Activated CD4-positive, alpha-beta T cell treated with anti-CD3 and anti-CD28 coated beads, Interleukin-2, amount 10 ng/mL, durations not matched to agents 7 days and 5 days (primary cell): ENCODE measurements at regions not wholly inside any gene's neighbourhood (a gene's known extent, or its start where the extent isn't known, plus 50 kb on each side); places are given as distances from the start of the nearest gene placed in this dataset.

Experiments
- CTCF ChIA-PET: fragments of 350-600 bp; sonication (Branson Sonifier 250); formaldehyde crosslinking; loops from one replicate; lab custom pipeline; 2021; ENCODE audit warnings: antibody characterized with exemption; lab: Charles Lee
- POLR2A ChIA-PET: fragments of 350-600 bp; sonication (Branson Sonifier 250); formaldehyde crosslinking; loops from one replicate; lab custom pipeline; 2021; ENCODE audit warnings: antibody characterized with exemption; lab: Charles Lee
- DNase-seq: peaks from one replicate; pipeline ENCODE4 v3.0.0-alpha.2; 2020
- H3K27ac Mint-ChIP-seq: one replicate; pipeline ENCODE4 v1.8.0; 2021; ENCODE audit warnings: mild to moderate bottlenecking, moderate library complexity, mixed read lengths
- H3K27me3 Mint-ChIP-seq: one replicate; pipeline ENCODE4 v1.8.0; 2021; ENCODE audit warnings: mixed read lengths
- H3K36me3 Mint-ChIP-seq: one replicate; pipeline ENCODE4 v1.8.0; 2021; ENCODE audit warnings: low read depth, mixed read lengths
- H3K4me1 Mint-ChIP-seq: one replicate; pipeline ENCODE4 v1.8.0; 2021; ENCODE audit warnings: mixed read lengths
- H3K4me3 Mint-ChIP-seq: one replicate; pipeline ENCODE4 v1.8.0; 2021; ENCODE audit warnings: mild to moderate bottlenecking, moderate library complexity, mixed read lengths
- H3K9me3 Mint-ChIP-seq: one replicate; pipeline ENCODE4 v1.8.0; 2021; ENCODE audit warnings: mixed read lengths

DNA sequence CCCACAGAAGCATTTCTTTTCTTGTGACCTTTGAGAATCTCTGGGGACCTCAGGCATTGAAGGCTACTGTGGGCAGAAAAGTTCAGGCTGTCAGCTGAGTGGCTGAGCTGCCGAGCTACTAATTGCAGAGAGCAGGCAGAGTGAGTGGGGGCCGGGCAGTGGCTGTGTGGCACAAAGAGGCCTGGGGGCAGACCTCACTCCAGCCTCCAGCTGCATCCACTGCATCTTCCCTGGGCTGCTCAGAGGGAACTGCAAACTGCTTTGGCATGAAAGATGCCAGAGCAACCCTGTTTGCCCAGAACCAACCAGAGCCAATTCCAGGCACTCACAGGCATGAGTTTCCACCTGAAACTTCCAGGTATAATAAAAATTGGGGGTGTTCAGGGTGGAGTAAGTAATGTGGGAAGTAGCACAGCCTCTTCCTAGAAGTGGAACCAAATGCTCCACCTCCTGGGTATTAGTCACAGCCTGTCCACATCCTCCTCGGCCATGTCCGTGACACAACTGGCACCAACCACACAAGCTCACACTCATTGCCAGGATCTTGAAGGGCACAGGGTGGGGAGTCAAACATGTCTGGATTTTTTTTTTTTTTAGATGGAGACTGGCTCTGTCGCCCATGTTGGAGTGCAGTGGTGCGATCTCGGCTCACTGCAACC lies 548.9 kb downstream of the BNC2 start:
- no peak for DNase-seq
- ChIA-PET CTCF (interaction anchor here (0.7 kb wide), 1 partner anchor 9 kb away, joined by 3 read pairs; no protein-coding TSS in a partner anchor), POLR2A (no interaction called here)
- Mint-ChIP-seq H3K27me3 (no peaks in the 10 kb centered on the region), H3K27ac (no peak overlapping the region), H3K4me1 (no peaks in the 10 kb centered on the region), H3K9me3 (no peaks in the 10 kb centered on the region), H3K4me3 (no peak overlapping the region), H3K36me3 (no peaks in the 10 kb centered on the region)

DNA sequence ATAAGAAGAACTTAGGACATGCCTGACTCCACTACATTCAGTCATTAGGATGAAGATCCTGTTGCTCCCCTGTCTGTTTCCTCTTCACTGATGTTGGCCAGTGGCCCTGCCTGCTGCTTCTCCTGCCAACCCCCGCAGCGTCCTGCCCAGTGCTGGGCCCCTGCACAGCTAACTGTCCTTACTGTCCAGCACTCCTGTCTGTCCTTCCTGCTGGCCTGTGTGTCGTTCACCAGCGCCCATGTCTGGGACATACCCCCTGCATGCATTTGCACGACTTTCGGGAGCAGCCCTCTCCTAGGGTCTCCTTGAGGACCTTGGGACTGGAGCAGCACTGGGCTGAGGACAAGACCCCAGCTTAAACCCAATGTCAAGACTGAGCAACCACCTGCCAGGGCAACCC lies 547.6 kb downstream of the BNC2 start:
- ChIA-PET POLR2A (no interaction called here), CTCF (no interaction called here)
- Mint-ChIP-seq H3K4me1 (no peaks in the 10 kb centered on the region), H3K27me3 (no peaks in the 10 kb centered on the region), H3K9me3 (no peaks in the 10 kb centered on the region), H3K4me3 (no peak overlapping the region), H3K27ac (no peak overlapping the region), H3K36me3 (no peaks in the 10 kb centered on the region)
- DNase-seq = no peak

DNA sequence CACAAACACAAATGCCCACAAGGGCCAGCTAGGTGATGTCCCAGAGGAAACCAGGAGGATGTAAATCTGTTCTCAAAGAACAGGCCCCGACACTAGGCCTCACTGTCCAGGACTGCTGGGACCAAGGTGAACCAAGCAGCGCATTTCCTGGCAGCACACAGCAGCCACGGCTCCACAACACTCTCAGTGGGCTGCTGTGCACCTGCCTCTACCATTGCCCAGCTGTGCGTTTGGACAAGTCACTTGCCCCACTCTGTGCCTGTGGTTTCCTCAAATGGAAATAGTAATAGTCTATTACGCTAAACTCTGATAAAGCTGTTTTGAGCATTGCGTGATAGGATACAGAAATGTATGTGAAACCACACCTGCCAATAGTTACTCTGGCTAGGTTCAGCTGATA lies 544.5 kb downstream of the BNC2 start:
- Mint-ChIP-seq H3K4me1 (no peaks in the 10 kb centered on the region), H3K27ac (no peak overlapping the region), H3K9me3 (no peaks in the 10 kb centered on the region), H3K36me3 (no peaks in the 10 kb centered on the region), H3K4me3 (no peak overlapping the region), H3K27me3 (no peaks in the 10 kb centered on the region)
- POLR2A ChIA-PET = no interaction called here
- no peak for DNase-seq
- CTCF ChIA-PET = no interaction called here

DNA sequence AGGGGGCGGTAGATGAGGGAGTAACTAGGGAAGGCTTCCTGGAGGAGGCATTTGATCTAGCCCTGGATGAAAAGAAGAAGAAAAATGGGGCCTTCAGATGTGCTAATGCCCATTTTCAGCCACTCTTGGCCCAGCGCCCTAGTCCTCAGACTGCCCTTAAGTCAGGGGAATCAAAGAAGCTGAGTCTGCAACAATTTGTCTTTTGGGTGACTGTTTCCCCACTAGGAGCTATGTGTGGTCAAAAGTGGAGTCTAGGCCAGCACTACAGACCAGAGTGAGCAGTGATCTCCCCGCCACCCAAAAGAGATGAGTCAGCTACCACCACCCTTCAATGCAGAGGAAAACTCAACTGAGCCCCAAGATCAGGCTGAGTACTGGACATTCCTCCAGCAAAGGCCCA lies 542.1 kb downstream of the BNC2 start:
- Mint-ChIP-seq H3K4me1 (no peaks in the 10 kb centered on the region), H3K9me3 (no peaks in the 10 kb centered on the region), H3K27ac (no peak overlapping the region), H3K36me3 (no peaks in the 10 kb centered on the region), H3K4me3 (no peak overlapping the region), H3K27me3 (no peaks in the 10 kb centered on the region)
- no peak for DNase-seq
- CTCF ChIA-PET = no interaction called here
- POLR2A ChIA-PET = no interaction called here

DNA sequence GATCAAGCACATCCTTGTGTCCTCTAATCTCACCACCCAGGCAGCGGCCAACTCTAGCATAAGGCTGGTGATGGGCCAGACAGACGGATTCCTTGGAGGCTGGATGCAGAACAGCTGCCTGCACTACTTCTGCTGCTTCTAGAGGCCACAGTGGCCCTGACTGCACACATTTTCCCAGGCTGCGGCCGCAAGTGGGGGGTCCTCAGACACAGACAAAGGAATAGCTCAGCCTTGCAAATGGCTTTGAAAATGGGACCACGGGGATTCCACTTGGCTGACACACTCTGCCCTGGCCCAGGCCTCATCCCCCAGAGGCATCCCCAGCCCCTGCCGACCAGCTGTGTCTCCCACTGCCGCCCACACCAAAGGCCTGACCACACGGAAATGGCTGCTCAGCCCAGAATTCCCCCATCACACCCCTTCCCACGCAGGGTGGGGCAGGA lies 540.8 kb downstream of the BNC2 start:
- POLR2A ChIA-PET = no interaction called here
- Mint-ChIP-seq H3K36me3 (no peaks in the 10 kb centered on the region), H3K27me3 (no peaks in the 10 kb centered on the region), H3K4me1 (no peaks in the 10 kb centered on the region), H3K27ac (no peak overlapping the region), H3K9me3 (no peaks in the 10 kb centered on the region), H3K4me3 (no peak overlapping the region)
- CTCF ChIA-PET = no interaction called here
- DNase-seq = no peak

DNA sequence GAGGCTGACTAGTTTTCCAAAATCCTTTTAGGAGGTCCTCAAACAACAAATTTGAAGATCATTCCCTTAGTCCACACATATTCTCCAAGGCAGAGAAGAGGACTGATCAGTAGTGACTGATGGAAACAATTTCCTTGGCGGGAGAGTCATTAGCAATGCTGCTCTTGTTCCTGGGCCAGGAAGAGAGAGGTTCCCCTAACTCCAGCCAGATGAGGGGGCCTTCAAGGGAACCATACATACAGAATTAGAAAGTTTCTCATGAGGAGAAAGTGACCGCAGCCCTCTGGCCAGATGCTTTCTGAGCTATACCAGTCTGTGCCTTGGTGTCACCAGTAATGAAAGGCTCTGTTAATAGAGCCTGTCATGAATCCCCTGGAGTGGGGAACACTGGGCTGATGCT lies 539.4 kb downstream of the BNC2 start:
- Mint-ChIP-seq H3K4me3 (no peak overlapping the region), H3K9me3 (no peaks in the 10 kb centered on the region), H3K27me3 (no peaks in the 10 kb centered on the region), H3K27ac (no peak overlapping the region), H3K4me1 (no peaks in the 10 kb centered on the region), H3K36me3 (no peaks in the 10 kb centered on the region)
- POLR2A ChIA-PET = no interaction called here
- CTCF ChIA-PET = no interaction called here
- no peak for DNase-seq

DNA sequence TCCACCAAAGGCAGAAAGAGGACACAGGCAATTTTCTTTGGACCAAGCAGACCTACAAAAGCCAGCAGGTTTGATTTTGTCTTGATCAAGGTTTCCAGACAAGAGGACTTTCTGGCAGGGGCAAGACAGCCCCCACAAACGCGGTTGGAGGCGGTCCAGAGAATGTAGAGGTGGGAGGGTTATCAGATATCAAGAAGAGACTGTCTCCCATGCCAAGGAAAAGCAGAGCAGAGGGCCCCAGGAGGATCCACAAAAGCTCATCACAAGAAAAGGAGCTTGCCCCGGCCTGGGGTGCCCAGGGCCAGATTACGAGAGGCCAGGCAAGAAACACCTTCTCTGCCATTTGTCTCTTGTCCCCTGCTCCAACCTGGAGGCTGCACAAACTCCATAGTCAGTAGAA lies 538.9 kb downstream of the BNC2 start:
- ChIA-PET CTCF (no interaction called here), POLR2A (no interaction called here)
- no peak for DNase-seq
- Mint-ChIP-seq H3K9me3 (no peaks in the 10 kb centered on the region), H3K4me1 (no peaks in the 10 kb centered on the region), H3K4me3 (no peak overlapping the region), H3K36me3 (no peaks in the 10 kb centered on the region), H3K27ac (no peak overlapping the region), H3K27me3 (no peaks in the 10 kb centered on the region)

DNA sequence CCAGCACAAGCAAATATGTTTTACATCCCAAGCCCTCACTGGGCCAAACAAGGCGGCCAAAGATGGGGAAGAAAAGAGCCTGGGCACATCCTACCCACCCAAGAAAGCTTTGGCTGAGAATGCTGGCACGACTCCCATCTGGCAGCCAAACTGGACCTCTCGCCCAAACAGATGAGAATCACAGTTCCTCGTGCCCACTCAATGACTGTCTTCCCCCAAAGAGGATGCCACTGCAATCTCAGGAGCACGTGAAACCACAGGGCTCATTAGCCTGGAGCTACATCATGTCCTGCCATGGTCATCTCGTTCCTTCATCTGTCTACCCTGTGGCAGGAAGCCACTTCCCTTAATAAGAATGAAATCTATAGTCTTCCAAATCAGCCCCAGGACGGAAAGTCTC lies 536.8 kb downstream of the BNC2 start:
- POLR2A ChIA-PET = no interaction called here
- Mint-ChIP-seq H3K9me3 (peaks cover 2% of the 10 kb centered on the region), H3K27ac (no peak overlapping the region), H3K27me3 (no peaks in the 10 kb centered on the region), H3K4me3 (no peak overlapping the region), H3K4me1 (no peaks in the 10 kb centered on the region), H3K36me3 (no peaks in the 10 kb centered on the region)
- no peak for DNase-seq
- CTCF ChIA-PET = no interaction called here

DNA sequence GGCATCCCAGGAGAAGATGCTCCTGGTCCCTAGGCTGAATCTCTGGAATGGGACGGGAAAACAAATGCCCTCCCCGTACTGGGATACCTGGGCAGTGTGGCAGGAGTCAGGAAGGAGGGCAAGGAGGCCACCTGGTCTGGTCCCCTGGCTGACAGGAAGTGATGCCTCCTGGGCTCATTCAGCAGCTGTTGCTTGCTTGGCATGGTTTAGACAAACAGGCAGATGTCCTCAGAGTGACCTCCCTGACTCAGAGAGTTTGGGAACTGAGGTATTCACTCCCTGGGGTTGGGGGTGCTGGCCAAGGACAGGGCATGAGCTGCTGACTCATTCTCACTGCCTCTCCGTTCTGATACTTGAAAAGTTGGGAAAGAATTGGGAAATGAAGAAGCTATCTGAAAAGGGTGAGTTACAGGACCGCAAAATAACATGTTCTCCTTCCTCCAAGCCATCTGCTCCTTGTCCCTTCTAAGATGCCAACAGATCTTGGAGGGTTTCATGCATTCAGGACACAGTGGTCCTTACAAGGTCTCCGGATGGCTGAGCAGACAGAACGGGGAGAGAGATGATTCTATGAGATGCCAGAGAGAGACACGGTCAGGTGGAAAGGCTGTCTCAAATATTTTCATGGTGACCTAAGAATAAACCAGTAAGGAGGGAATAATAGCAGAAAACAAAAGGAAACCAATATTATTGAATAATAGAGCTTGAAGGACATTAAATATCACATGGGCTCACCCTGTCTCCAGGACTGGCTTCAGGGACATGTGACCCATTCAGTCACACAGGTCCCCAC lies 534.5 kb downstream of the BNC2 start:
- Mint-ChIP-seq H3K9me3 (peaks cover 2% of the 10 kb centered on the region), H3K27ac (no peak overlapping the region), H3K4me1 (no peaks in the 10 kb centered on the region), H3K36me3 (no peaks in the 10 kb centered on the region), H3K4me3 (no peak overlapping the region), H3K27me3 (no peaks in the 10 kb centered on the region)
- ChIA-PET CTCF (no interaction called here), POLR2A (no interaction called here)
- DNase-seq = no peak

DNA sequence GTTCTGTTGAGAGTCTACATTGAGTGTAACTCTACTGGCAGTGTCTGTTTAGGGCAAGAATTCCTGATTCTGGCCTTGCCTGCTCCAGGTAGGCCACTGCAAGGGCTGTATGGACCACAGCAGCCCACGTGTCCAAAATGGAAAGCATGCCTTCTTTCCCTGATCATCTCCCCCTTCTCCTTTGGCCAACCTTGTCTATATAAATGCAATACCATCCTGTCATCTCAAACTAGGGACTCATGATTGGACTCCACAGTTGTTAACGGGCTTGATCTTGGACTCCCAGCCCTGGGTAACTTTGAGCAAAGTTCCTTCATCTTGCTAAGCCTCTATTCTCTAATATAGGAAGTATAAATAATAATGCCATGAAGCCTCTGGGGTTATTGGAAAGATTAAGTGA lies 533.6 kb downstream of the BNC2 start:
- no peak for DNase-seq
- H3K4me1 Mint-ChIP-seq = no peaks in the 10 kb centered on the region
- H3K9me3 Mint-ChIP-seq = peaks cover 2% of the 10 kb centered on the region
- no peak overlapping the region for H3K4me3 Mint-ChIP-seq
- no peaks in the 10 kb centered on the region for H3K36me3 Mint-ChIP-seq
- no peak overlapping the region for H3K27ac Mint-ChIP-seq
- CTCF ChIA-PET = interaction anchor here (1.7 kb wide), 1 partner anchor 14 kb away, joined by 3 read pairs; no protein-coding TSS in a partner anchor
- no peaks in the 10 kb centered on the region for H3K27me3 Mint-ChIP-seq
- POLR2A ChIA-PET = no interaction called here

DNA sequence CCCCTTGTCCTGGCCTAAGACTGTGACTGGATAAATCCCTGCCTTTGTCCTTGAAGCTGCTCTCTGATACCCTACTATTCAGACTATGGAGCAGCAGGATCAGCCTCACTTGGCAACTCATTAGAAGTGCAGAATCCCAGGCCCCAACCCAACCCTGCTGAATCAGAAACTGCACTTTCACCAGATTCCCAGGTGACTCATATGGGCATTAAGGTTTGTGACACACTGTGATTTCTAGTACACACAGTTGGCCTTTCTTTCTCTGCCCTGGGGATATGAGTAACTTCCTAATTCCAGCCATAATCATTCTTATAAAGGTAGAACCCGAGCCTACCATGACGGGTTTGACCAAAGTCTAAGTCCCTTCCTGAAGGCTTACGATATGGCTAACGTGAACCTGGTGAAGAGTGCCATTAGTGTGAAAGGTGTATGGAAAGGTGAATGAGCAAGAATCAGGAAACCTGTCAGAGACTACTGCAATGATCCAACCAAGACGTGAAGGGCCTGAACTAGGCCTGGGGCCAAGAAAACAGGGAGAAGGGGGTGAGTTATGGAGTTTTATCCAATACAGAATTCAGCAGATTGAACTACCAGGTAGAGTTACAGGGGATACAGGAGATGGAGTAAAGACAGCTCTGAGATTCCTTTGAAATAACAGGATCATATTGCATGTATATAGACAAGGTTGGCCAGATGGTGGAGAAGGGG lies 533.0 kb downstream of the BNC2 start:
- Mint-ChIP-seq H3K4me3 (no peak overlapping the region), H3K27me3 (no peaks in the 10 kb centered on the region), H3K4me1 (no peaks in the 10 kb centered on the region), H3K36me3 (no peaks in the 10 kb centered on the region), H3K9me3 (peaks cover 2% of the 10 kb centered on the region), H3K27ac (no peak overlapping the region)
- POLR2A ChIA-PET = no interaction called here
- CTCF ChIA-PET = interaction anchor here (1.7 kb wide), 1 partner anchor 14 kb away, joined by 3 read pairs; no protein-coding TSS in a partner anchor
- no peak for DNase-seq

DNA sequence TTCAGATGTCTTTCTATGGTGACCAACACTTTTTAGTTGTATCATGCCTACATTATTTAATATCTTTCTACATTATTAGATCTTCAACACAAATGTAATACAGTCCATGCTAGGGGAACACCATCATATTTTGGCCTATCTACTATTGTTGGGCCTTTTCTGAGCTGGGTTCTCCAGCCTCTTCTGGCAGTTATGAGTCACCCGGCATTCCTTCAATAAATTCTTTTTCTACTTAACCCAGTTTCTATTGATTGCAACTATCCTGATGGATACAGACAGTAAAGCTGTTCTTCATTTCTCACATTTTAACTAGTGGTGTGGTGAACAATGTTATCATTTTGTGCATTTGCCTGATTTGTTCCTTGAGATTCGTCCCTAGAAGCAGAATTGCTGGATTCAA lies 529.3 kb downstream of the BNC2 start:
- H3K4me1 Mint-ChIP-seq = no peaks in the 10 kb centered on the region
- POLR2A ChIA-PET = no interaction called here
- no peaks in the 10 kb centered on the region for H3K36me3 Mint-ChIP-seq
- CTCF ChIA-PET = no interaction called here
- no peaks in the 10 kb centered on the region for H3K27me3 Mint-ChIP-seq
- H3K27ac Mint-ChIP-seq = no peak overlapping the region
- no peak for DNase-seq
- H3K9me3 Mint-ChIP-seq = peaks cover 2% of the 10 kb centered on the region
- no peak overlapping the region for H3K4me3 Mint-ChIP-seq
